ENCODE measurements at regions not wholly inside any gene's neighbourhood (a gene's known extent, or its start where the extent isn't known, plus 50 kb on each side); places are given as distances from the start of the nearest gene placed in this dataset.

GRCh38 chr14:27091973-27092372 lies 494.1 kb upstream of the NOVA1 start:
- no peak for TF ChIP-seq CTCF (tag by site-specific recombination; IDR thresholded peaks at IDR 0.05)
- no peak for TF ChIP-seq RBAK (tag by site-specific recombination; IDR thresholded peaks at IDR 0.05)
- TF ChIP-seq, protein P1, sequence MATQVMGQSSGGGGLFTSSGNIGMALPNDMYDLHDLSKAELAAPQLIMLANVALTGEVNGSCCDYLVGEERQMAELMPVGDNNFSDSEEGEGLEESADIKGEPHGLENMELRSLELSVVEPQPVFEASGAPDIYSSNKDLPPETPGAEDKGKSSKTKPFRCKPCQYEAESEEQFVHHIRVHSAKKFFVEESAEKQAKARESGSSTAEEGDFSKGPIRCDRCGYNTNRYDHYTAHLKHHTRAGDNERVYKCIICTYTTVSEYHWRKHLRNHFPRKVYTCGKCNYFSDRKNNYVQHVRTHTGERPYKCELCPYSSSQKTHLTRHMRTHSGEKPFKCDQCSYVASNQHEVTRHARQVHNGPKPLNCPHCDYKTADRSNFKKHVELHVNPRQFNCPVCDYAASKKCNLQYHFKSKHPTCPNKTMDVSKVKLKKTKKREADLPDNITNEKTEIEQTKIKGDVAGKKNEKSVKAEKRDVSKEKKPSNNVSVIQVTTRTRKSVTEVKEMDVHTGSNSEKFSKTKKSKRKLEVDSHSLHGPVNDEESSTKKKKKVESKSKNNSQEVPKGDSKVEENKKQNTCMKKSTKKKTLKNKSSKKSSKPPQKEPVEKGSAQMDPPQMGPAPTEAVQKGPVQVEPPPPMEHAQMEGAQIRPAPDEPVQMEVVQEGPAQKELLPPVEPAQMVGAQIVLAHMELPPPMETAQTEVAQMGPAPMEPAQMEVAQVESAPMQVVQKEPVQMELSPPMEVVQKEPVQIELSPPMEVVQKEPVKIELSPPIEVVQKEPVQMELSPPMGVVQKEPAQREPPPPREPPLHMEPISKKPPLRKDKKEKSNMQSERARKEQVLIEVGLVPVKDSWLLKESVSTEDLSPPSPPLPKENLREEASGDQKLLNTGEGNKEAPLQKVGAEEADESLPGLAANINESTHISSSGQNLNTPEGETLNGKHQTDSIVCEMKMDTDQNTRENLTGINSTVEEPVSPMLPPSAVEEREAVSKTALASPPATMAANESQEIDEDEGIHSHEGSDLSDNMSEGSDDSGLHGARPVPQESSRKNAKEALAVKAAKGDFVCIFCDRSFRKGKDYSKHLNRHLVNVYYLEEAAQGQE (tag by site-specific recombination; IDR thresholded peaks at IDR 0.05): no peak
- no peak for TF ChIP-seq ZNF175 (tag by site-specific recombination; IDR thresholded peaks at IDR 0.05)
- no peak for TF ChIP-seq ZBTB21 (tag by site-specific recombination; IDR thresholded peaks at IDR 0.05)
- TF ChIP-seq IKZF3 (tag by site-specific recombination; IDR thresholded peaks at IDR 0.05): no peak
- TF ChIP-seq ATF2 (tag by site-specific recombination; IDR thresholded peaks at IDR 0.05; ENCODE audit: low read depth): no peak
- TF ChIP-seq ZNF211 (tag by site-specific recombination; IDR thresholded peaks at IDR 0.05; ENCODE audit: low read depth): no peak
- no peak for TF ChIP-seq KLF16 (tag by site-specific recombination; IDR thresholded peaks at IDR 0.05)

Data from HEK293 (cell line).